Activated T-helper 1 cell treated with anti-CD3 and anti-CD28 coated beads, Interleukin-12 subunit alpha, Interleukin-12 subunit beta, Interleukin-2, Interleukin-4 antibody, amounts not matched to agents 30 ng/mL and 10 ng/mL and 1 ng/mL, durations not matched to agents 14 hours and 24 hours and 36 hours (primary cell): ENCODE measurements at regions not wholly inside any gene's neighbourhood (a gene's known extent, or its start where the extent isn't known, plus 50 kb on each side); places are given as distances from the start of the nearest gene placed in this dataset.
A peak's percentile ranks its signal among the peaks of the same experiment; 100 is the strongest.

Experiments used
- DNase-seq: peaks from one replicate; pipeline ENCODE4 v3.0.0; 2021; ENCODE audit warnings: low spot score
- H3K27ac Mint-ChIP-seq: one replicate; pipeline ENCODE4 v1.8.0; 2021; ENCODE audit warnings: mild to moderate bottlenecking, mixed read lengths
- H3K27me3 Mint-ChIP-seq: one replicate; pipeline ENCODE4 v1.8.0; 2022; ENCODE audit warnings: mild to moderate bottlenecking, moderate library complexity, mixed read lengths; ENCODE audit not compliant: insufficient read depth
- H3K36me3 Mint-ChIP-seq: one replicate; pipeline ENCODE4 v1.8.0; 2021; ENCODE audit warnings: low read depth, mixed read lengths
- H3K4me1 Mint-ChIP-seq: one replicate; pipeline ENCODE4 v1.8.0; 2021; ENCODE audit warnings: low read depth, mixed read lengths
- H3K4me3 Mint-ChIP-seq: one replicate; pipeline ENCODE4 v1.8.0; 2021; ENCODE audit warnings: mild to moderate bottlenecking, moderate library complexity, mixed read lengths
- H3K9me3 Mint-ChIP-seq: one replicate; pipeline ENCODE4 v1.8.0; 2021; ENCODE audit warnings: mixed read lengths
- intact Hi-C: fragments of 100-400 bp; cut with micrococcal nuclease; formaldehyde crosslinking; loops from one replicate; pipeline ENCODE4 v1.15.1; 2024

GRCh38 chr19:27796540-27796939, 1416.4 kb downstream of the UQCRFS1 start:
- H3K36me3 Mint-ChIP-seq: peaks cover 21% of the 10 kb centered on the region
- no peaks in the 10 kb centered on the region for H3K27me3 Mint-ChIP-seq
- H3K4me1 Mint-ChIP-seq: peaks cover 11% of the 10 kb centered on the region
- no peak overlapping the region for H3K27ac Mint-ChIP-seq
- no peaks in the 10 kb centered on the region for H3K9me3 Mint-ChIP-seq
- intact Hi-C loops: no loop called here
- H3K4me3 Mint-ChIP-seq: no peak overlapping the region
- DNase-seq: no peak

GRCh38 chr19:27796073-27796472, 1416.9 kb downstream of the UQCRFS1 start:
- no peaks in the 10 kb centered on the region for H3K27me3 Mint-ChIP-seq
- no peak for DNase-seq
- peaks cover 21% of the 10 kb centered on the region for H3K36me3 Mint-ChIP-seq
- H3K4me1 Mint-ChIP-seq: peaks cover 12% of the 10 kb centered on the region
- H3K9me3 Mint-ChIP-seq: peaks cover under 1% of the 10 kb centered on the region
- intact Hi-C loops: no loop called here
- no peak overlapping the region for H3K27ac Mint-ChIP-seq
- H3K4me3 Mint-ChIP-seq: peak overlapping the region; percentile 50

GRCh38 chr19:27795369-27795768, 1417.6 kb downstream of the UQCRFS1 start:
- peaks cover 6% of the 10 kb centered on the region for H3K9me3 Mint-ChIP-seq
- H3K36me3 Mint-ChIP-seq: peaks cover 24% of the 10 kb centered on the region
- peaks cover 19% of the 10 kb centered on the region for H3K4me1 Mint-ChIP-seq
- peak overlapping the region; percentile 50 for H3K4me3 Mint-ChIP-seq
- no peak overlapping the region for H3K27ac Mint-ChIP-seq
- intact Hi-C loops: no loop called here
- DNase-seq: no peak
- no peaks in the 10 kb centered on the region for H3K27me3 Mint-ChIP-seq

GRCh38 chr19:27794494-27795042, 1418.4 kb downstream of the UQCRFS1 start:
- DNase-seq: no peak
- Mint-ChIP-seq H3K27ac (peak overlapping the region; percentile 98), H3K4me3 (peak overlapping the region; percentile 100), H3K9me3 (peaks cover 7% of the 10 kb centered on the region), H3K27me3 (no peaks in the 10 kb centered on the region), H3K36me3 (peaks cover 20% of the 10 kb centered on the region), H3K4me1 (peaks cover 19% of the 10 kb centered on the region)
- intact Hi-C loops: no loop called here

- Mint-ChIP-seq H3K4me1 (peaks cover 19% of the 10 kb centered on the region), H3K27me3 (no peaks in the 10 kb centered on the region), H3K27ac (peak overlapping the region; percentile 98), H3K4me3 (peak overlapping the region; percentile 100), H3K36me3 (peaks cover 19% of the 10 kb centered on the region), H3K9me3 (peaks cover 9% of the 10 kb centered on the region)
- intact Hi-C loops: loop anchor here (1.0 kb wide), 1 partner anchor 1419 kb away; the partner anchor contains the start of gene UQCRFS1
- DNase-seq: peak; percentile 89
These were observed 1419.1 kb downstream of the UQCRFS1 start for GRCh38 chr19:27793644-27794493.

- H3K4me1 Mint-ChIP-seq: peaks cover 19% of the 10 kb centered on the region
- no peaks in the 10 kb centered on the region for H3K27me3 Mint-ChIP-seq
- intact Hi-C loops: loop anchor here (1.0 kb wide), 1 partner anchor 1420 kb away; the partner anchor contains the start of gene UQCRFS1
- H3K27ac Mint-ChIP-seq: peak overlapping the region; percentile 98
- DNase-seq: peak; percentile 68
- peaks cover 13% of the 10 kb centered on the region for H3K9me3 Mint-ChIP-seq
- H3K4me3 Mint-ChIP-seq: peak overlapping the region; percentile 100
- H3K36me3 Mint-ChIP-seq: peaks cover 18% of the 10 kb centered on the region
These were observed 1419.8 kb downstream of the UQCRFS1 start for GRCh38 chr19:27793128-27793643.

GRCh38 chr19:27792576-27793127, 1420.3 kb downstream of the UQCRFS1 start:
- intact Hi-C loops: loop anchor here (1.0 kb wide), 1 partner anchor 1421 kb away; the partner anchor contains the start of gene UQCRFS1
- Mint-ChIP-seq H3K4me3 (peak overlapping the region; percentile 100), H3K9me3 (peaks cover 16% of the 10 kb centered on the region), H3K4me1 (peaks cover 19% of the 10 kb centered on the region), H3K27me3 (no peaks in the 10 kb centered on the region), H3K27ac (peak overlapping the region; percentile 98), H3K36me3 (peaks cover 17% of the 10 kb centered on the region)
- no peak for DNase-seq

- intact Hi-C loops: no loop called here
- H3K27ac Mint-ChIP-seq: no peak overlapping the region
- peaks cover 25% of the 10 kb centered on the region for H3K36me3 Mint-ChIP-seq
- H3K4me1 Mint-ChIP-seq: no peaks in the 10 kb centered on the region
- DNase-seq: no peak
- no peaks in the 10 kb centered on the region for H3K27me3 Mint-ChIP-seq
- H3K9me3 Mint-ChIP-seq: peaks cover 56% of the 10 kb centered on the region
- H3K4me3 Mint-ChIP-seq: no peak overlapping the region
These were observed 1432.4 kb downstream of the UQCRFS1 start for GRCh38 chr19:27780367-27781075.

GRCh38 chr19:27779954-27780353, 1433.0 kb downstream of the UQCRFS1 start:
- Mint-ChIP-seq H3K27me3 (no peaks in the 10 kb centered on the region), H3K4me1 (no peaks in the 10 kb centered on the region), H3K9me3 (peaks cover 59% of the 10 kb centered on the region), H3K27ac (no peak overlapping the region), H3K36me3 (peaks cover 29% of the 10 kb centered on the region), H3K4me3 (no peak overlapping the region)
- DNase-seq: no peak
- intact Hi-C loops: no loop called here

- peaks cover 42% of the 10 kb centered on the region for H3K36me3 Mint-ChIP-seq
- H3K9me3 Mint-ChIP-seq: peaks cover 75% of the 10 kb centered on the region
- no peaks in the 10 kb centered on the region for H3K4me1 Mint-ChIP-seq
- no peak overlapping the region for H3K4me3 Mint-ChIP-seq
- no peaks in the 10 kb centered on the region for H3K27me3 Mint-ChIP-seq
- no peak overlapping the region for H3K27ac Mint-ChIP-seq
- intact Hi-C loops: no loop called here
- DNase-seq: no peak
These were observed 1435.2 kb downstream of the UQCRFS1 start for GRCh38 chr19:27777726-27778125.

GRCh38 chr19:27777242-27777641, 1435.7 kb downstream of the UQCRFS1 start:
- H3K27me3 Mint-ChIP-seq: no peaks in the 10 kb centered on the region
- peaks cover 77% of the 10 kb centered on the region for H3K9me3 Mint-ChIP-seq
- no peak for DNase-seq
- H3K36me3 Mint-ChIP-seq: peaks cover 42% of the 10 kb centered on the region
- no peak overlapping the region for H3K27ac Mint-ChIP-seq
- H3K4me1 Mint-ChIP-seq: no peaks in the 10 kb centered on the region
- no peak overlapping the region for H3K4me3 Mint-ChIP-seq
- intact Hi-C loops: no loop called here

- DNase-seq: no peak
- Mint-ChIP-seq H3K27ac (no peak overlapping the region), H3K27me3 (no peaks in the 10 kb centered on the region), H3K4me3 (no peak overlapping the region), H3K4me1 (no peaks in the 10 kb centered on the region), H3K9me3 (peaks cover 84% of the 10 kb centered on the region), H3K36me3 (peaks cover 42% of the 10 kb centered on the region)
- intact Hi-C loops: no loop called here
These were observed 1436.4 kb downstream of the UQCRFS1 start for GRCh38 chr19:27776524-27776923.
